ENCODE measurements at regions not wholly inside any gene's neighbourhood (a gene's known extent, or its start where the extent isn't known, plus 50 kb on each side); places are given as distances from the start of the nearest gene placed in this dataset.

DNA sequence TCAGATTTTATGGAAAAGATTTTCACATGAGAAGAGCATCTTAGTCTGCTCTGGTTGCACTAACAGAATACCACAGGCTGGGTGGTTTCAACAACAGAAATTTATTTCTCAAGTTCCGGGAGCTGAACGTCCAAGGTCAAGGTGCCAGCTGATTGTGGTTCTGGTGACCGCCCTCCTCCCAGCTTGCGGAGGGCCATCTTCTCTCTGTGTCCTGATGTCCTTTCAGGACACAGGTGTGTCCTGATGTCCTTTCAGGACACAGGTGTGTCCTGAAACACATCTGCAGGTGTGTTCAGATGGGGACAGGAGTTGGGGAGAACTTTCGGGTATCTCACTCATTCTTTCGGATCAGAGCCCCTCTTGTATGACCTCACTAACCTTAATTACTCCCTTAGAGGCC is 374.9 kb downstream of the SOX11 start:
- no peaks in the 10 kb centered on the region for H3K9me3 Mint-ChIP-seq
- H3K4me1 Mint-ChIP-seq: peaks cover 37% of the 10 kb centered on the region
- H3K4me3 Mint-ChIP-seq: no peak overlapping the region
- peaks cover 14% of the 10 kb centered on the region for H3K27me3 Mint-ChIP-seq (ENCODE audit: low read depth, poor library complexity)
- no peak for DNase-seq
- H3K27ac Mint-ChIP-seq: no peak overlapping the region
- H3K36me3 Mint-ChIP-seq (ENCODE audit: low read depth): no peaks in the 10 kb centered on the region
- no peak for TF ChIP-seq CTCF (IDR thresholded peaks at IDR 0.05)

- DNase-seq: no peak
- Mint-ChIP-seq H3K4me1 (peaks cover 44% of the 10 kb centered on the region), H3K36me3 (ENCODE audit: low read depth) (no peaks in the 10 kb centered on the region), H3K27ac (no peak overlapping the region), H3K9me3 (no peaks in the 10 kb centered on the region), H3K27me3 (ENCODE audit: low read depth, poor library complexity) (peaks cover 9% of the 10 kb centered on the region), H3K4me3 (no peak overlapping the region)
- no peak for TF ChIP-seq CTCF (IDR thresholded peaks at IDR 0.05)
Observed at GRCh38 chr2:6067806-6068205, 375.6 kb downstream of the SOX11 start.

- Mint-ChIP-seq H3K9me3 (no peaks in the 10 kb centered on the region), H3K4me3 (no peak overlapping the region), H3K27ac (peak overlapping the region; percentile 88), H3K27me3 (ENCODE audit: low read depth, poor library complexity) (peaks cover 9% of the 10 kb centered on the region), H3K36me3 (ENCODE audit: low read depth) (no peaks in the 10 kb centered on the region), H3K4me1 (peaks cover 50% of the 10 kb centered on the region)
- TF ChIP-seq CTCF (IDR thresholded peaks at IDR 0.05): no peak
- DNase-seq: no peak
Observed at GRCh38 chr2:6068429-6068828, 376.2 kb downstream of the SOX11 start.

GRCh38 chr2:6069381-6069780 is 377.2 kb downstream of the SOX11 start:
- Mint-ChIP-seq H3K27ac (no peak overlapping the region), H3K4me1 (peaks cover 60% of the 10 kb centered on the region), H3K4me3 (no peak overlapping the region), H3K9me3 (no peaks in the 10 kb centered on the region), H3K27me3 (ENCODE audit: low read depth, poor library complexity) (peaks cover 9% of the 10 kb centered on the region), H3K36me3 (ENCODE audit: low read depth) (no peaks in the 10 kb centered on the region)
- DNase-seq: no peak
- no peak for TF ChIP-seq CTCF (IDR thresholded peaks at IDR 0.05)

- Mint-ChIP-seq H3K4me3 (peak overlapping the region; percentile 28), H3K27ac (no peak overlapping the region)
Observed at GRCh38 chr2:6071519-6071918, 379.3 kb downstream of the SOX11 start.

More at GRCh38 chr2:6071519-6071918, 379.3 kb downstream of the SOX11 start:
- Mint-ChIP-seq H3K36me3 (ENCODE audit: low read depth) (no peaks in the 10 kb centered on the region), H3K4me1 (peaks cover 80% of the 10 kb centered on the region), H3K27me3 (ENCODE audit: low read depth, poor library complexity) (peaks cover 1% of the 10 kb centered on the region), H3K9me3 (no peaks in the 10 kb centered on the region)
- no peak for TF ChIP-seq CTCF (IDR thresholded peaks at IDR 0.05)
- no peak for DNase-seq
